Liver (tissue), 8 donors: ENCODE measurements at regions not wholly inside any gene's neighbourhood (a gene's known extent, or its start where the extent isn't known, plus 50 kb on each side); places are given as distances from the start of the nearest gene placed in this dataset.

ENCODE experiments used
- DNase-seq: peaks from one replicate; pipeline ENCODE4 v3.0.0-alpha.2; 2017; ENCODE audit warnings: low spot score
- H3K27ac ChIP-seq, 2 donors: one replicate each; pipeline ENCODE4 v1.7.0; 2013; ENCODE audit warnings: inconsistent platforms in 2 of 2, low read length in 2 of 2, control low read depth in 1 of 2, low read depth in 1 of 2, mild to moderate bottlenecking in 1 of 2
- H3K27me3 ChIP-seq, 4 donors: one replicate each; pipeline versions ENCODE4 v1.6.1 to v1.7.0; 2013; ENCODE audit warnings: low read length in 3 of 4, inconsistent platforms in 1 of 4, mild to moderate bottlenecking in 1 of 4, moderate library complexity in 1 of 4; ENCODE audit not compliant: control insufficient read depth in 4 of 4, insufficient read depth in 4 of 4
- H3K36me3 ChIP-seq, 4 donors: one replicate each; pipeline versions ENCODE4 v1.6.1 to v1.7.0; 2013; ENCODE audit warnings: low read length in 3 of 4, mild to moderate bottlenecking in 3 of 4, low read depth in 1 of 4, moderate library complexity in 1 of 4; ENCODE audit not compliant: control insufficient read depth in 4 of 4, insufficient read depth in 3 of 4
- H3K4me1 ChIP-seq, 4 donors: one replicate each; pipeline versions ENCODE4 v1.6.1 to v1.7.0; 2013; ENCODE audit warnings: low read length in 3 of 4, mild to moderate bottlenecking in 3 of 4, moderate library complexity in 1 of 4; ENCODE audit not compliant: control insufficient read depth in 4 of 4, insufficient read depth in 4 of 4
- H3K4me3 ChIP-seq, 3 donors: one replicate each; pipeline versions ENCODE4 v1.6.1 to v1.7.0; 2013; ENCODE audit warnings: low read length in 3 of 3, control low read depth in 1 of 3, low read depth in 1 of 3, mild to moderate bottlenecking in 1 of 3
- H3K9ac ChIP-seq, 2 donors: one replicate each; pipeline ENCODE4 v1.7.0; 2013; ENCODE audit warnings: low read length in 2 of 2, mild to moderate bottlenecking in 2 of 2, moderate library complexity in 2 of 2, control low read depth in 1 of 2, low read depth in 1 of 2
- H3K9me3 ChIP-seq, 4 donors: one replicate each; pipeline versions ENCODE4 v1.6.1 to v1.7.0; 2013; ENCODE audit warnings: low read length in 3 of 4; ENCODE audit not compliant: control insufficient read depth in 4 of 4
- ATF3 ChIP-seq: IDR thresholded peaks from 2 replicates; pipeline ENCODE4 v1.6.1; 2016; ENCODE audit warnings: antibody characterized with exemption
- CTCF ChIP-seq: fragments of 150-350 bp; IDR thresholded peaks from 2 replicates; pipeline ENCODE4 v1.5.1; 2017; ENCODE audit warnings: improper control_type of control experiment, low read depth, low read length; ENCODE audit not compliant: missing input control
- FOXA2 ChIP-seq: IDR thresholded peaks from 2 replicates; pipeline ENCODE4 v1.6.1; 2016; ENCODE audit warnings: antibody characterized with exemption
- GABPA ChIP-seq, 2 donors: IDR thresholded peaks in 1 of 2; conservative IDR thresholded peaks in 1 of 2; 2 replicates each; pipeline ENCODE4 v1.6.1; 2016; ENCODE audit warnings: antibody characterized with exemption in 2 of 2, mild to moderate bottlenecking in 1 of 2, moderate library complexity in 1 of 2
- HNF4A ChIP-seq, 2 donors: conservative IDR thresholded peaks; 2 replicates each; pipeline ENCODE4 v1.6.1; 2016; ENCODE audit warnings: antibody characterized with exemption in 2 of 2, mild to moderate bottlenecking in 2 of 2
- HNF4G ChIP-seq: IDR thresholded peaks from 2 replicates; pipeline ENCODE4 v1.6.1; 2016; ENCODE audit warnings: antibody characterized with exemption
- MAX ChIP-seq: IDR thresholded peaks from 2 replicates; pipeline ENCODE4 v1.6.1; 2016; ENCODE audit warnings: antibody characterized with exemption
- NR2F2 ChIP-seq: IDR thresholded peaks from 2 replicates; pipeline ENCODE4 v1.6.1; 2016; ENCODE audit warnings: antibody characterized with exemption
- RAD21 ChIP-seq, 2 donors: IDR thresholded peaks; 2 replicates each; pipeline ENCODE4 v1.6.1; 2016; ENCODE audit warnings: antibody characterized with exemption in 2 of 2, mild to moderate bottlenecking in 2 of 2
- REST ChIP-seq: IDR thresholded peaks from 2 replicates; pipeline ENCODE4 v1.6.1; 2016; ENCODE audit warnings: antibody characterized with exemption, mild to moderate bottlenecking
- SP1 ChIP-seq: IDR thresholded peaks from 2 replicates; pipeline ENCODE4 v1.6.1; 2018; ENCODE audit warnings: antibody characterized with exemption, mild to moderate bottlenecking
- YY1 ChIP-seq: IDR thresholded peaks from 2 replicates; pipeline ENCODE4 v1.6.1; 2016; ENCODE audit warnings: antibody characterized with exemption, mild to moderate bottlenecking
- ZBTB33 ChIP-seq: IDR thresholded peaks from 2 replicates; pipeline ENCODE4 v1.6.1; 2016; ENCODE audit warnings: antibody characterized with exemption
- WGBS: extraction: QIAGEN DNeasy Blood & Tissue Kit; methylation state at CpG from one replicate; pipeline ENCODE4 v1.1.7; 2013; 5-methylcytosine and 5-hydroxymethylcytosine counted together
- donor health status: healthy.
- donor health status: healthy.
- donor health status: healthy.
- donor health status: healthy.
- donor health status: healthy.

GRCh38 chr10:94206176-94206575, 156.6 kb downstream of the NOC3L start:
- WGBS = 47% methylated on average over 2 of the region's 2 CpGs
- peaks cover 5 to 12% (median 8%) of the 10 kb centered on the region in 4 donors for H3K4me1 ChIP-seq
- no peak overlapping the region for H3K27ac ChIP-seq

GRCh38 chr10:94208315-94208714, 154.4 kb downstream of the NOC3L start:
- WGBS = 92% methylated on average over 1 of the region's 1 CpG
- Histone ChIP-seq H3K27me3 (no peaks in the 10 kb centered on the region), H3K27ac (no peak overlapping the region), H3K9ac (no peak overlapping the region), H3K36me3 (no peaks in the 10 kb centered on the region), H3K9me3 (no peaks in the 10 kb centered on the region), H3K4me3 (no peak overlapping the region), H3K4me1 (peaks cover 5 to 18% (median 15%) of the 10 kb centered on the region in 4 donors)
- TF ChIP-seq GABPA (IDR thresholded peaks at IDR 0.05 in 1 of 2, conservative IDR thresholded peaks at IDR 0.05 in 1 of 2) (no peak), SP1 (no peak), CTCF (no peak), MAX (no peak), REST (no peak), NR2F2 (no peak), YY1 (no peak), ZBTB33 (no peak), HNF4G (no peak), RAD21 (IDR thresholded peaks at IDR 0.05) (no peak)
- no peak for DNase-seq

More at GRCh38 chr10:94206176-94206575, 156.6 kb downstream of the NOC3L start:
- Histone ChIP-seq H3K36me3 (no peaks in the 10 kb centered on the region), H3K9ac (no peak overlapping the region), H3K4me3 (no peak overlapping the region), H3K9me3 (no peaks in the 10 kb centered on the region), H3K27me3 (no peaks in the 10 kb centered on the region)
- no peak for DNase-seq
- TF ChIP-seq NR2F2 = no peak
- no peak for TF ChIP-seq HNF4G
- no peak for TF ChIP-seq HNF4A (conservative IDR thresholded peaks at IDR 0.05)
- TF ChIP-seq FOXA2 = no peak
- TF ChIP-seq YY1 = no peak
- no peak for TF ChIP-seq ATF3
- TF ChIP-seq RAD21 (IDR thresholded peaks at IDR 0.05) = no peak
- no peak for TF ChIP-seq GABPA (IDR thresholded peaks at IDR 0.05 in 1 of 2, conservative IDR thresholded peaks at IDR 0.05 in 1 of 2)
